Fibroblast of lung (primary cell): ENCODE measurements at regions not wholly inside any gene's neighbourhood (a gene's known extent, or its start where the extent isn't known, plus 50 kb on each side); places are given as distances from the start of the nearest gene placed in this dataset.

ENCODE experiments used
- DNase-seq, 2 donors: peaks; one replicate each; pipeline versions ENCODE4 v3.0.0 to v3.0.0-alpha.2; 2010; ENCODE audit warnings: low read depth in 2 of 2
- H2AFZ ChIP-seq: 2 replicates; pipeline ENCODE4 v1.5.1; 2012; ENCODE audit warnings: low read length, control low read depth, inconsistent platforms
- H3K27ac ChIP-seq: 2 replicates; pipeline ENCODE4 v1.5.1; 2011; ENCODE audit warnings: low read length, control low read depth; ENCODE audit not compliant: insufficient read depth
- H3K27me3 ChIP-seq: 2 replicates; pipeline ENCODE4 v1.5.1; 2011; ENCODE audit warnings: mild to moderate bottlenecking, low read length; ENCODE audit not compliant: control insufficient read depth, insufficient read depth
- H3K36me3 ChIP-seq: 2 replicates; pipeline ENCODE4 v1.5.1; 2011; ENCODE audit warnings: low read length; ENCODE audit not compliant: control insufficient read depth, insufficient read depth
- H3K4me1 ChIP-seq: 2 replicates; pipeline ENCODE4 v1.5.1; 2011; ENCODE audit warnings: low read length; ENCODE audit not compliant: control insufficient read depth, insufficient read depth; ENCODE audit errors: extremely low read depth
- H3K4me2 ChIP-seq: 2 replicates; pipeline ENCODE4 v1.5.1; 2011; ENCODE audit warnings: low read length, control low read depth; ENCODE audit not compliant: insufficient read depth; ENCODE audit errors: extremely low read depth
- H3K4me3 ChIP-seq, 4 experiments: fragments of 200-600 bp in 1 of 4; sonication (generic) in 1 of 4; replicated peaks in 1 of 4; 2 replicates each; pipeline ENCODE4 v1.5.1; 2011 to 2016; ENCODE audit warnings: low read length in 4 of 4, low read depth in 3 of 4, mild to moderate bottlenecking in 3 of 4, control low read depth in 2 of 4, inconsistent platforms in 1 of 4, mixed read lengths in 1 of 4; ENCODE audit not compliant: insufficient read depth in 1 of 4; ENCODE audit errors: control extremely low read depth in 1 of 4
- H3K79me2 ChIP-seq: 2 replicates; pipeline ENCODE4 v1.5.1; 2012; ENCODE audit warnings: mild to moderate bottlenecking, low read length, inconsistent platforms; ENCODE audit not compliant: control insufficient read depth, insufficient read depth
- H3K9ac ChIP-seq: 2 replicates; pipeline ENCODE4 v1.5.1; 2011; ENCODE audit warnings: mild to moderate bottlenecking, low read length, control low read depth; ENCODE audit not compliant: insufficient read depth
- H3K9me3 ChIP-seq: 2 replicates; pipeline ENCODE4 v1.5.1; 2012; ENCODE audit warnings: low read depth, low read length; ENCODE audit not compliant: control insufficient read depth, insufficient read depth
- H4K20me1 ChIP-seq: 2 replicates; pipeline ENCODE4 v1.5.1; 2011; ENCODE audit warnings: low read length; ENCODE audit not compliant: control insufficient read depth, insufficient read depth; ENCODE audit errors: extremely low read depth
- EZH2 ChIP-seq: IDR thresholded peaks from 2 replicates; pipeline ENCODE4 v1.5.1; 2012; ENCODE audit warnings: low read length, control low read depth, mild to moderate bottlenecking; ENCODE audit errors: missing control alignments
- TF ChIP-seq, protein P1 (sequence below), 2 donors: IDR thresholded peaks in 1 of 2; conservative IDR thresholded peaks in 1 of 2; 1 replicate in 1 of 2; 2 replicates in 1 of 2; pipeline ENCODE4 v1.5.1; 2011 to 2012; ENCODE audit warnings: low read length in 2 of 2, control low read depth in 1 of 2, inconsistent platforms in 1 of 2, low read depth in 1 of 2, mild to moderate bottlenecking in 1 of 2

DNA sequence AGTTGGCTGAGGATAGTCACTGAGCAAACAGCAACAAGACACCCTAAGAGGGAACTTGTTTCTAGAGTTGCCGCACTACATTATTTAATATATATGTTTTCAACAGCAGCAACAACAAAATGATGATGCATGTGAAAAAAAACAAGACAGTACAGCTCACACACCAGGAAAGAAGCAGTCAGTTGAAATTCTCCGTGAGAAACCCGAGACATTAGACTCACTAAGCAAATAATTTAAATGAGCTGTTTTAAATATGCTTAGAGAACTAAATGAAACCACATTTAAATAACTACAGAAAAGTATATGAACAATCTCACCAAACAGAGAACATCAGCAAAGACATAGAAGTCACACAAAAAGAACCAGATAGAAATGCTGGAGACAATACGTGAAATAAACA is 426.3 kb upstream of the PFKP start:
- no peaks in the 10 kb centered on the region for H3K9me3 ChIP-seq
- no peak overlapping the region for H3K4me2 ChIP-seq
- H3K36me3 ChIP-seq, result no peaks in the 10 kb centered on the region
- H3K27me3 ChIP-seq, result no peaks in the 10 kb centered on the region
- H3K27ac ChIP-seq, result no peak overlapping the region
- no peaks in the 10 kb centered on the region for H3K4me1 ChIP-seq
- no peak overlapping the region for H3K4me3 ChIP-seq
- TF ChIP-seq EZH2, result no peak
- TF ChIP-seq, protein P1, sequence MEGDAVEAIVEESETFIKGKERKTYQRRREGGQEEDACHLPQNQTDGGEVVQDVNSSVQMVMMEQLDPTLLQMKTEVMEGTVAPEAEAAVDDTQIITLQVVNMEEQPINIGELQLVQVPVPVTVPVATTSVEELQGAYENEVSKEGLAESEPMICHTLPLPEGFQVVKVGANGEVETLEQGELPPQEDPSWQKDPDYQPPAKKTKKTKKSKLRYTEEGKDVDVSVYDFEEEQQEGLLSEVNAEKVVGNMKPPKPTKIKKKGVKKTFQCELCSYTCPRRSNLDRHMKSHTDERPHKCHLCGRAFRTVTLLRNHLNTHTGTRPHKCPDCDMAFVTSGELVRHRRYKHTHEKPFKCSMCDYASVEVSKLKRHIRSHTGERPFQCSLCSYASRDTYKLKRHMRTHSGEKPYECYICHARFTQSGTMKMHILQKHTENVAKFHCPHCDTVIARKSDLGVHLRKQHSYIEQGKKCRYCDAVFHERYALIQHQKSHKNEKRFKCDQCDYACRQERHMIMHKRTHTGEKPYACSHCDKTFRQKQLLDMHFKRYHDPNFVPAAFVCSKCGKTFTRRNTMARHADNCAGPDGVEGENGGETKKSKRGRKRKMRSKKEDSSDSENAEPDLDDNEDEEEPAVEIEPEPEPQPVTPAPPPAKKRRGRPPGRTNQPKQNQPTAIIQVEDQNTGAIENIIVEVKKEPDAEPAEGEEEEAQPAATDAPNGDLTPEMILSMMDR (conservative IDR thresholded peaks at IDR 0.05 in 1 of 2, IDR thresholded peaks at IDR 0.05 in 1 of 2; ENCODE audit: low read depth in 1 of 2, low read length in 2 of 2), result no peak
- H4K20me1 ChIP-seq, result no peaks in the 10 kb centered on the region
- no peaks in the 10 kb centered on the region for H3K79me2 ChIP-seq
- H2AFZ ChIP-seq, result no peak overlapping the region
- no peak overlapping the region for H3K9ac ChIP-seq
- DNase-seq, result no peak

DNA sequence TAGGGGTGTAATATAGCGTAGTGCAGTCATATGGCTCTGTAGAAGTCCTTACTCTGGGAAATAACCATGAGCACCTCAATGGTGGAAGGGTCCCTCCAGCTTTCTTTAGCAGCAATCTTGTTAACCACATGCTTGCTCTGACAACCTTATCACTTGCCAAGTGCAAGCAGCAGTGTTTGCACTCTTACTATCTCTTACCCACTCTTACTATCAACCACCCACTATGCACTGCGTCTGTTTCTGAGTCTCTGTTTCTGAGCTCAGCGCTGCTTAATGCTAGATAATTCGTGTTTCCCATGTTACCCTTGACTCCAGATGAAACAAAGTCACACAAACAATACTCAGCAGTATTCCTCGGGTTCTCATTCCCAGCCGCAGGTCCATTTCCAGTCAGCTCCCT is 433.7 kb upstream of the PFKP start:
- no peaks in the 10 kb centered on the region for H3K4me1 ChIP-seq
- H3K4me2 ChIP-seq, result no peak overlapping the region
- H3K79me2 ChIP-seq, result no peaks in the 10 kb centered on the region
- no peaks in the 10 kb centered on the region for H4K20me1 ChIP-seq
- no peaks in the 10 kb centered on the region for H3K36me3 ChIP-seq
- H3K4me3 ChIP-seq, result no peak overlapping the region
- no peaks in the 10 kb centered on the region for H3K27me3 ChIP-seq
- H2AFZ ChIP-seq, result no peak overlapping the region
- no peaks in the 10 kb centered on the region for H3K9me3 ChIP-seq
- no peak overlapping the region for H3K27ac ChIP-seq
- TF ChIP-seq EZH2, result no peak
- no peak for DNase-seq
- H3K9ac ChIP-seq, result no peak overlapping the region

DNA sequence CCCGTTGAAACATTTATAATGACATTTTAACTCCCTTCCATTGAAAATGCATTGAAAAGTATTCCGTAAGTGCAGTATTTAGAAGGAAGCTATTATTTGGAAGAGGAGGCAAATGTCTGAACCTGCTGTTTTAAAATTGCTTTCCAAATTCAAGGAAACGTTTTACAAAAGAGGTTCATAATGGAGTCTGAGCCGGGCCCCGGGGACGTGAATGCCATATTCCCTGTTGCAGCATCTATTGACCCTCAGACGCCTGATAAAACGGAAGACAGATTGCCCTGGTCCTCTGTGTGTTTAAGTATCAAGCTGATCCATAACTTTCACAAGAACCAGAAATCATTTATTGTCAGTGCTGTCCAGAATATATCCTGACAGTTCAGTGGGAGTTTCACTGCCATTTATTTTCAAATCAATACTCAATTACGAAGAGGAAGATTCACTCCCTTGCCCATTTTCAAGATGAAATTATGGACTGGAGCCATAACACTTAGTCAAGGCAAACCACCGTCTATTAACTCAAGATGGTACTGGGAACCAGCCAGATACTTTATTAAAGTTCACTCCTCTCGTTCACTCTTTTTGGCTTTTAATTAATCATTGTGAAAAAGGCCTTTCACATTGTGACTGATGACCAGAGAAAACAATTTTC is 435.7 kb upstream of the PFKP start:
- Histone ChIP-seq H3K9me3 (no peaks in the 10 kb centered on the region), H2AFZ (no peak overlapping the region), H3K79me2 (no peaks in the 10 kb centered on the region), H3K4me3 (no peak overlapping the region), H3K4me2 (no peak overlapping the region), H3K4me1 (no peaks in the 10 kb centered on the region), H3K36me3 (no peaks in the 10 kb centered on the region), H4K20me1 (no peaks in the 10 kb centered on the region), H3K9ac (no peak overlapping the region), H3K27me3 (no peaks in the 10 kb centered on the region), H3K27ac (no peak overlapping the region)
- DNase-seq, result no peak
- TF ChIP-seq EZH2, result no peak
- TF ChIP-seq, protein P1 (conservative IDR thresholded peaks at IDR 0.05 in 1 of 2, IDR thresholded peaks at IDR 0.05 in 1 of 2; ENCODE audit: low read depth in 1 of 2, low read length in 2 of 2), result no peak
